Endothelial cell of umbilical vein (primary cell): ENCODE measurements at regions not wholly inside any gene's neighbourhood (a gene's known extent, or its start where the extent isn't known, plus 50 kb on each side); places are given as distances from the start of the nearest gene placed in this dataset.

ENCODE experiments used
- BruUV-seq: library from RNA; stranded (reverse); fragments of 400-500 nt; replicated peaks from 2 replicates; lab custom pipeline; 2021; lab: Mats Ljungman, UMichigan
- CTCF ChIA-PET: fragments of 300-600, 350-600 bp; sonication (Branson Sonifier 250); formaldehyde crosslinking; loops from one replicate; lab custom pipeline; 2021; ENCODE audit warnings: antibody characterized with exemption, inconsistent platforms; lab: Charles Lee
- POLR2A ChIA-PET: fragments of 300-600, 350-600 bp; sonication (Branson Sonifier 250); formaldehyde crosslinking; loops from one replicate; lab custom pipeline; 2021; ENCODE audit warnings: antibody characterized with exemption, inconsistent platforms; lab: Charles Lee
- DNase-seq: peaks from one replicate; pipeline ENCODE4 v3.0.0-alpha.2; 2011; ENCODE audit warnings: low read depth, low spot score
- FAIRE-seq: peaks from 2 replicates; lab custom pipeline; 2011; peaks lifted over from hg19 to GRCh38; lab: Jason Lieb, UNC
- H2AFZ ChIP-seq: 2 replicates; pipeline ENCODE4 v1.6.0; 2012; ENCODE audit warnings: low read depth, low read length, control low read depth, inconsistent platforms
- H3K27ac ChIP-seq: 2 replicates; pipeline ENCODE4 v1.5.1; 2011; ENCODE audit warnings: low read depth, mild to moderate bottlenecking, control low read depth, low read length, moderate library complexity; ENCODE audit not compliant: insufficient read depth
- H3K27me3 ChIP-seq, 2 experiments: 2 replicates each; pipeline versions ENCODE4 v1.6.0 to v1.6.1; 2011; ENCODE audit warnings: low read length in 2 of 2, mixed read lengths in 1 of 2; ENCODE audit not compliant: control insufficient read depth in 2 of 2, insufficient read depth in 2 of 2
- H3K36me3 ChIP-seq, 2 experiments: 2 replicates in 1 of 2; 3 replicates in 1 of 2; pipeline ENCODE4 v1.5.1; 2011; ENCODE audit warnings: low read length in 2 of 2, mild to moderate bottlenecking in 1 of 2, moderate library complexity in 1 of 2; ENCODE audit not compliant: control insufficient read depth in 2 of 2, insufficient read depth in 2 of 2; ENCODE audit errors: extremely low read depth in 1 of 2
- H3K4me1 ChIP-seq: 3 replicates; pipeline ENCODE4 v1.5.1; 2011; ENCODE audit warnings: mild to moderate bottlenecking, low read length; ENCODE audit not compliant: control insufficient read depth, insufficient read depth; ENCODE audit errors: extremely low read depth
- H3K4me2 ChIP-seq: 2 replicates; pipeline ENCODE4 v1.6.1; 2011; ENCODE audit warnings: low read length, control low read depth, mixed read lengths; ENCODE audit not compliant: insufficient read depth
- H3K4me3 ChIP-seq, 3 experiments: fragments of 200-600 bp in 1 of 3; sonication (generic), shearing (Covaris generic) in 1 of 3; replicated peaks in 1 of 3; 2 replicates each; pipeline ENCODE4 v1.5.1; 2011 to 2016; ENCODE audit warnings: control low read depth in 3 of 3, low read length in 3 of 3, mild to moderate bottlenecking in 2 of 3, inconsistent platforms in 1 of 3, low read depth in 1 of 3, moderate library complexity in 1 of 3; ENCODE audit not compliant: insufficient read depth in 1 of 3
- H3K79me2 ChIP-seq: 2 replicates; pipeline ENCODE4 v1.6.0; 2012; ENCODE audit warnings: low read length, inconsistent platforms; ENCODE audit not compliant: control insufficient read depth, insufficient read depth
- H3K9ac ChIP-seq: replicated peaks from 2 replicates; pipeline ENCODE3; 2011; ENCODE audit warnings: low read length, control low read depth; ENCODE audit not compliant: insufficient read depth; ENCODE audit errors: extremely low read depth
- H3K9me1 ChIP-seq: replicated peaks from 3 replicates; pipeline ENCODE4 v1.6.0; 2011; ENCODE audit warnings: mild to moderate bottlenecking, low read length; ENCODE audit not compliant: control insufficient read depth, insufficient read depth; ENCODE audit errors: extremely low read depth
- H3K9me3 ChIP-seq: replicated peaks from 2 replicates; pipeline ENCODE4 v1.5.1; 2012; ENCODE audit warnings: low read length, inconsistent platforms; ENCODE audit not compliant: control insufficient read depth, insufficient read depth
- H4K20me1 ChIP-seq: replicated peaks from 2 replicates; pipeline ENCODE3; 2011; ENCODE audit warnings: mild to moderate bottlenecking, low read length; ENCODE audit not compliant: control insufficient read depth, insufficient read depth; ENCODE audit errors: extremely low read depth
- FOS ChIP-seq: IDR thresholded peaks from 2 replicates; pipeline ENCODE4 v1.6.1; 2011; ENCODE audit warnings: mild to moderate bottlenecking, low read length, moderate library complexity, borderline replicate concordance; ENCODE audit not compliant: insufficient read depth
- GATA2 ChIP-seq: IDR thresholded peaks from 2 replicates; pipeline ENCODE4 v1.7.0; 2011; ENCODE audit warnings: low read depth, mild to moderate bottlenecking, moderate library complexity, mixed read lengths, low read length; ENCODE audit not compliant: insufficient read length, insufficient read depth
- POLR2A ChIP-seq: IDR thresholded peaks from 2 replicates; pipeline ENCODE4 v1.6.1; 2012; ENCODE audit warnings: low read depth, mild to moderate bottlenecking, control low read depth, low read length
- dilution Hi-C: fragments of 300-500 bp; cut with MboI; formaldehyde crosslinking; loops from one replicate; pipeline ENCODE4 v1.15.0; 2019; ENCODE audit warnings: low sequenced_read_pairs; ENCODE audit not compliant: extremely low pct_ligation_motif_present
- intact Hi-C: fragments of 100-400 bp; cut with micrococcal nuclease; formaldehyde crosslinking; loops from one replicate; pipeline ENCODE4 v1.10.0; 2022
- TF ChIP-seq, protein P1 (sequence below): IDR thresholded peaks from 2 replicates; pipeline ENCODE4 v1.6.1; 2011; ENCODE audit not compliant: insufficient read depth, insufficient read length

DNA sequence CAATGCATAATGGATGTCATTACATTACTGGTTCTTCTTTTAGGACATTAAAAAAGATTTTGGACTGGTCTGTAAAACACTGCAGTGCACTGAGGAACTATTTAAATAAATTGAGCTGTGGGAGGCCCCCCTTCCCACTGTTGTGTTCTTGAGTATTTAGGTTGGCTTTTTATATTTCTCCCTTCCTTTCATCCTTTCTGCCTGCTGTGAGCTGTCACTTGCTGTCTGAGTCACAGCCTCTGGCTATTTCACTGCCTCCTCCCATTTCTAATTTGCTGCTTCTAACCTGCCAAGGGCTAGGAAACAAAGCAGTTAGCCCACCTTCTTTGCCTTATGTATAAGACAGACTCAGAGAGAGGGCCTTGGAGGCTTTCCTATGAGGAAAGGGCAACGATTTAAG lies 89.0 kb upstream of the FNDC3B start:
- ChIA-PET CTCF (interaction anchor here (1.0 kb wide), 1 partner anchor 382 kb away, joined by 3 read pairs; no protein-coding TSS in a partner anchor), POLR2A (no interaction called here)
- H2AFZ ChIP-seq = peak overlapping the region; percentile 88
- no peaks in the 10 kb centered on the region for H3K27me3 ChIP-seq
- TF ChIP-seq FOS = peak; percentile 59
- no peak for TF ChIP-seq GATA2
- no peaks in the 10 kb centered on the region for H3K9me3 ChIP-seq
- no peak overlapping the region for H3K27ac ChIP-seq
- intact Hi-C loops (loop anchor here (5.0 kb wide), 1 partner anchor 192 kb away; no protein-coding TSS in a partner anchor), dilution Hi-C loops (no loop called here)
- BruUV-seq = no TSS peak
- no peaks in the 10 kb centered on the region for H3K36me3 ChIP-seq
- H3K9me1 ChIP-seq = no peaks in the 10 kb centered on the region
- DNase-seq (peak; percentile 72), FAIRE-seq (no peak)
- no peak overlapping the region for H3K9ac ChIP-seq
- no peaks in the 10 kb centered on the region for H4K20me1 ChIP-seq
- no peaks in the 10 kb centered on the region for H3K79me2 ChIP-seq
- no peak overlapping the region for H3K4me3 ChIP-seq
- H3K4me1 ChIP-seq = peaks cover 18% of the 10 kb centered on the region
- no peak overlapping the region for H3K4me2 ChIP-seq

DNA sequence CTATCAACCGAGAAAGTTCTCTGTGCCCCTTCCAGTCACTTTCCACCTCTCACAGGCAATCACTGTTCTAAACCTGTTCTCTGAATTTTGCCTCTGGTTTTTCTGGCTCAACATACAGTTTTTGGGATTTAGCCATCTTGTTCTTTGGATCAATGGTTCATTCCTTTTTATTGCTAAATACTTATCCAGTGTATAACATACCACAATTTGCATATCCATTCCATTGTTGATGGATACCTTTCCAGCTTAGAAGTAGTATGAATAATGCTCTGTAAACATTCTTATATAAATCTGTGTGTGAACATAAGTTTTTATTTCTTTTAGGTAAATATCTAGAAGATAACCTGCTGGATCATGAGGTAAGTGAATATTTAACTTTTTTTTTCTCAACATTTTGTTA lies 87.8 kb upstream of the FNDC3B start:
- CTCF ChIA-PET = no interaction called here
- dilution Hi-C loops = no loop called here
- no peak for FAIRE-seq

More for the DNA sequence above, 87.8 kb upstream of the FNDC3B start:
- Histone ChIP-seq H3K9ac (no peak overlapping the region), H3K4me3 (no peak overlapping the region), H2AFZ (no peak overlapping the region), H3K36me3 (no peaks in the 10 kb centered on the region), H3K27ac (no peak overlapping the region), H3K4me1 (peaks cover 21% of the 10 kb centered on the region), H3K9me1 (no peaks in the 10 kb centered on the region), H3K27me3 (no peaks in the 10 kb centered on the region), H3K9me3 (no peaks in the 10 kb centered on the region), H3K79me2 (no peaks in the 10 kb centered on the region), H4K20me1 (no peaks in the 10 kb centered on the region), H3K4me2 (no peak overlapping the region)
- POLR2A ChIA-PET = no interaction called here
- intact Hi-C loops = loop anchor here (5.0 kb wide), 1 partner anchor 191 kb away; no protein-coding TSS in a partner anchor
- TF ChIP-seq POLR2A = no peak
- TF ChIP-seq, protein P1, sequence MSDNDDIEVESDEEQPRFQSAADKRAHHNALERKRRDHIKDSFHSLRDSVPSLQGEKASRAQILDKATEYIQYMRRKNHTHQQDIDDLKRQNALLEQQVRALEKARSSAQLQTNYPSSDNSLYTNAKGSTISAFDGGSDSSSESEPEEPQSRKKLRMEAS = no peak
- no peak for TF ChIP-seq FOS
- BruUV-seq = no TSS peak
- DNase-seq = no peak
